ENCODE measurements at regions not wholly inside any gene's neighbourhood (a gene's known extent, or its start where the extent isn't known, plus 50 kb on each side); places are given as distances from the start of the nearest gene placed in this dataset.

DNA sequence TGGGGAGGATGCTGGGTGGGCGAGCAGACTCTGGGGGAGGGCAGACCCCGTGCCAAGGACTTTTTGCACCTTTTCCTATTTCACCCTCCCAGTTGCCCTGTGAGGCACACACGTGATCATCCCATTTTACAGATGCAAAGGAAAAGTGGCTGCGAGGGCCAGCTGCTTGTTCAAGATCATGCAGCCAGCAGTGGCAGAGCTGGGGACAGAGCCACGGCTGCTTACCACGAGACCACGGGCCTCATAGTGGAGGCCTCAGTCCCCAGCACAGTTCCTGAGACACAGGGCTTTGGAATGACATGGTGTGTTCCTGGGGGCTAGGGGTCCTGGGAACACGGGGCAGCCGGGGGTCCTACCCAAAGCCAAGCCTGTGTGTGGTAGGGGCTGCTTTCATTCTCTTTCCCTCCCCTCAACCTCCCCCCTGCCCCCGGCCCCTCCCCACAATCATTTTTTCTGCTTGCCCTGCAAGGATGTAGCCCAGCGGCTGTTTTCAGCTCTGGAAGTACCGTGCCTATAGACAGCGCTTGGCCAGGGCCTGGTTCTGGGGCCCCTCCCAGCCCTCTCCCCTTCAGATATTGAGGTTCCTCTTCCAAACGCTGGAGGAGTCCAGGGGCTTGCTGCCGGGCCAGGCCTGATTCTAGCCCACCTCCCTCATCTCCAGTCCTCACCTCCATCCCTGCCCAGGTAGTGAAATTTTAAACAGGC is 58.5 kb upstream of the IER5L start:
- ATAC-seq, result peak; percentile 63
- TF ChIP-seq ZC3H10 (CRISPR knock-in tag; IDR thresholded peaks at IDR 0.05) (no peak), ZNF70 (CRISPR knock-in tag; IDR thresholded peaks at IDR 0.05) (no peak), ZNF8 (CRISPR knock-in tag; IDR thresholded peaks at IDR 0.05) (no peak), ISL1 (CRISPR knock-in tag; IDR thresholded peaks at IDR 0.05) (no peak), ARNTL (CRISPR knock-in tag; IDR thresholded peaks at IDR 0.05; ENCODE audit: borderline replicate concordance, low read depth) (no peak), SNAI2 (CRISPR knock-in tag; IDR thresholded peaks at IDR 0.05) (no peak), ESRRG (CRISPR knock-in tag; IDR thresholded peaks at IDR 0.05) (no peak)
- TF ChIP-seq, protein P1, sequence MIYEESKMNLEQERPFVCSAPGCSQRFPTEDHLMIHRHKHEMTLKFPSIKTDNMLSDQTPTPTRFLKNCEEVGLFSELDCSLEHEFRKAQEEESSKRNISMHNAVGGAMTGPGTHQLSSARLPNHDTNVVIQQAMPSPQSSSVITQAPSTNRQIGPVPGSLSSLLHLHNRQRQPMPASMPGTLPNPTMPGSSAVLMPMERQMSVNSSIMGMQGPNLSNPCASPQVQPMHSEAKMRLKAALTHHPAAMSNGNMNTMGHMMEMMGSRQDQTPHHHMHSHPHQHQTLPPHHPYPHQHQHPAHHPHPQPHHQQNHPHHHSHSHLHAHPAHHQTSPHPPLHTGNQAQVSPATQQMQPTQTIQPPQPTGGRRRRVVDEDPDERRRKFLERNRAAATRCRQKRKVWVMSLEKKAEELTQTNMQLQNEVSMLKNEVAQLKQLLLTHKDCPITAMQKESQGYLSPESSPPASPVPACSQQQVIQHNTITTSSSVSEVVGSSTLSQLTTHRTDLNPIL (CRISPR knock-in tag; IDR thresholded peaks at IDR 0.05; ENCODE audit: low read depth), result no peak
- TF ChIP-seq, protein P2, sequence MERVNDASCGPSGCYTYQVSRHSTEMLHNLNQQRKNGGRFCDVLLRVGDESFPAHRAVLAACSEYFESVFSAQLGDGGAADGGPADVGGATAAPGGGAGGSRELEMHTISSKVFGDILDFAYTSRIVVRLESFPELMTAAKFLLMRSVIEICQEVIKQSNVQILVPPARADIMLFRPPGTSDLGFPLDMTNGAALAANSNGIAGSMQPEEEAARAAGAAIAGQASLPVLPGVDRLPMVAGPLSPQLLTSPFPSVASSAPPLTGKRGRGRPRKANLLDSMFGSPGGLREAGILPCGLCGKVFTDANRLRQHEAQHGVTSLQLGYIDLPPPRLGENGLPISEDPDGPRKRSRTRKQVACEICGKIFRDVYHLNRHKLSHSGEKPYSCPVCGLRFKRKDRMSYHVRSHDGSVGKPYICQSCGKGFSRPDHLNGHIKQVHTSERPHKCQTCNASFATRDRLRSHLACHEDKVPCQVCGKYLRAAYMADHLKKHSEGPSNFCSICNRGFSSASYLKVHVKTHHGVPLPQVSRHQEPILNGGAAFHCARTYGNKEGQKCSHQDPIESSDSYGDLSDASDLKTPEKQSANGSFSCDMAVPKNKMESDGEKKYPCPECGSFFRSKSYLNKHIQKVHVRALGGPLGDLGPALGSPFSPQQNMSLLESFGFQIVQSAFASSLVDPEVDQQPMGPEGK (CRISPR knock-in tag; IDR thresholded peaks at IDR 0.05; ENCODE audit: borderline replicate concordance), result no peak

DNA sequence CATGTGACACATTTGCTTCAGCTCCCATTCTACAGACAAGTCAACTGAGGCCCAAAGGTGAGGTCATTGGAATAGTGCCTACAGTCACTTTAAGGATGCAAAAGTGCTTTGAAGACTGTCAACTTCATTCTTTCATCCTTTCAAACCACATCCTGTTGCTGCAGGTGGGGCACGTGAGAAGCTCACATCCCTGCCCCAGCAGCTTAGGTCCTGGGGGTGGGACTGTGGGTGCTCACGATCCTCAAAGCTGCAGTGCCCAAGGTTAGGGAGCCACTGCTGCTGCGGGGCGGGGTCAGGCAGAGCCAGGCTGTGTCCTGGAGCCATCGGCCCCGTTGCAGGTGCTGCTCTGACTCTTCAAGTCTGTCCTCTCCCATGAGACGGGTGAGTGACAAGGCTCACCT is 57.9 kb upstream of the IER5L start:
- no peak for TF ChIP-seq BACH2 (CRISPR knock-in tag; IDR thresholded peaks at IDR 0.05; ENCODE audit: borderline replicate concordance)
- no peak for TF ChIP-seq ZNF8 (CRISPR knock-in tag; IDR thresholded peaks at IDR 0.05)
- TF ChIP-seq ZFP3 (CRISPR knock-in tag; IDR thresholded peaks at IDR 0.05), result no peak
- no peak for TF ChIP-seq OSR1 (CRISPR knock-in tag; IDR thresholded peaks at IDR 0.05)
- TF ChIP-seq TCF4 (CRISPR knock-in tag; IDR thresholded peaks at IDR 0.05; ENCODE audit: borderline replicate concordance), result no peak
- TF ChIP-seq, protein P2 (CRISPR knock-in tag; IDR thresholded peaks at IDR 0.05; ENCODE audit: borderline replicate concordance), result no peak
- TF ChIP-seq, protein P3, sequence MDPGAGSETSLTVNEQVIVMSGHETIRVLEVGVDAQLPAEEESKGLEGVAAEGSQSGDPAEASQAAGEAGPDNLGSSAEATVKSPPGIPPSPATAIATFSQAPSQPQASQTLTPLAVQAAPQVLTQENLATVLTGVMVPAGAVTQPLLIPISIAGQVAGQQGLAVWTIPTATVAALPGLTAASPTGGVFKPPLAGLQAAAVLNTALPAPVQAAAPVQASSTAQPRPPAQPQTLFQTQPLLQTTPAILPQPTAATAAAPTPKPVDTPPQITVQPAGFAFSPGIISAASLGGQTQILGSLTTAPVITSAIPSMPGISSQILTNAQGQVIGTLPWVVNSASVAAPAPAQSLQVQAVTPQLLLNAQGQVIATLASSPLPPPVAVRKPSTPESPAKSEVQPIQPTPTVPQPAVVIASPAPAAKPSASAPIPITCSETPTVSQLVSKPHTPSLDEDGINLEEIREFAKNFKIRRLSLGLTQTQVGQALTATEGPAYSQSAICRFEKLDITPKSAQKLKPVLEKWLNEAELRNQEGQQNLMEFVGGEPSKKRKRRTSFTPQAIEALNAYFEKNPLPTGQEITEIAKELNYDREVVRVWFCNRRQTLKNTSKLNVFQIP (CRISPR knock-in tag; IDR thresholded peaks at IDR 0.05; ENCODE audit: borderline replicate concordance, low read depth), result no peak
- TF ChIP-seq TOX (CRISPR knock-in tag; IDR thresholded peaks at IDR 0.05; ENCODE audit: borderline replicate concordance), result no peak
- TF ChIP-seq CSDC2 (CRISPR knock-in tag; IDR thresholded peaks at IDR 0.05), result no peak
- no peak for TF ChIP-seq ISL1 (CRISPR knock-in tag; IDR thresholded peaks at IDR 0.05)
- TF ChIP-seq, protein P4, sequence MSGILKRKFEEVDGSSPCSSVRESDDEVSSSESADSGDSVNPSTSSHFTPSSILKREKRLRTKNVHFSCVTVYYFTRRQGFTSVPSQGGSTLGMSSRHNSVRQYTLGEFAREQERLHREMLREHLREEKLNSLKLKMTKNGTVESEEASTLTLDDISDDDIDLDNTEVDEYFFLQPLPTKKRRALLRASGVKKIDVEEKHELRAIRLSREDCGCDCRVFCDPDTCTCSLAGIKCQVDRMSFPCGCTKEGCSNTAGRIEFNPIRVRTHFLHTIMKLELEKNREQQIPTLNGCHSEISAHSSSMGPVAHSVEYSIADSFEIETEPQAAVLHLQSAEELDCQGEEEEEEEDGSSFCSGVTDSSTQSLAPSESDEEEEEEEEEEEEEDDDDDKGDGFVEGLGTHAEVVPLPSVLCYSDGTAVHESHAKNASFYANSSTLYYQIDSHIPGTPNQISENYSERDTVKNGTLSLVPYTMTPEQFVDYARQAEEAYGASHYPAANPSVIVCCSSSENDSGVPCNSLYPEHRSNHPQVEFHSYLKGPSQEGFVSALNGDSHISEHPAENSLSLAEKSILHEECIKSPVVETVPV (CRISPR knock-in tag; IDR thresholded peaks at IDR 0.05), result no peak
- no peak for ATAC-seq

DNA sequence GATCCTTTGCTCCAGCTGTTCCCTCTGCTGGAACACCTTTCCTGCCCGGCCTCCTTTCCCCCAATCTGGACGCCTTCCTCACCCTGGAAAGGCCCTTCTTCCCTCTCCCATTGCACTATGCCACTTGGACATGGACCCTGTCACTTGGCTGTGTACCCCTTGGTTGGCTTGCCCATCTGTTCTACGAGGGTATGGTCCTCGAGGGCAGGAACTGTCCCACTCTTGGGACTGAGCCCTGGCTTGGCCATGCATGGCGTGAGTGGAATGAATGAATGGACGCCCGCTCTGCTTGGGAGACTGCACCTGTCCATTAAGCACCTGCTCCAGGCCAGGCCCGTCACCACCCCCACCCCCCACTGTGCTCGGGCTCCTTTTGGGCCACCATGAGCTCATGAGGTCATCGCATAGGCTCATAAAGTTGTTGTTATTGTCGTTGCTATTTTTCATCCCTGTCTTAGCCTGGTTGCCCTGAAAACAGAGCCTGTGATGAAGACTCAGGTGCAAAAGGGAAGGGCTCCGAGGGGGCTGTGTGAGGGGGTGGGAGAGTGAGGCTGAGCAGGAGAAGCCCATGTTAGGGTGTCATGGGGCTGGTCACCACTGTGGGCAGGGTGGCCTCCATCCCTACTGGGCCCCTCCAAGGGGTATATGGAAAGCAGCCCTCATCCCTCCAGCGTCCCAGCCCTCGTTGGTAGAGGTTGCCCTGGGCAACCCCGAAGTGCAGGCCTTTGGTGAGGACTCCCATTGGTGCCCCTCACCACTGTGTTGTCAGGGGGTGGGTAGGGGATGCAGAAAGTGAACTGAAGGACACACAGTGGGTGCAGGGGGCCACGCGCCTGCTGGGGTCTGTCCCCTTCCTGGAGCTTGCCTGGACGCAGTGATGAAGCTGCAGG is 57.2 kb upstream of the IER5L start:
- TF ChIP-seq ZNF8 (CRISPR knock-in tag; IDR thresholded peaks at IDR 0.05), result no peak
- TF ChIP-seq SNAI2 (CRISPR knock-in tag; IDR thresholded peaks at IDR 0.05), result no peak
- TF ChIP-seq ZNF565 (CRISPR knock-in tag; conservative IDR thresholded peaks at IDR 0.05; ENCODE audit: low read depth), result no peak
- TF ChIP-seq TCF4 (CRISPR knock-in tag; IDR thresholded peaks at IDR 0.05; ENCODE audit: borderline replicate concordance), result no peak
- TF ChIP-seq ZFP30 (CRISPR knock-in tag; IDR thresholded peaks at IDR 0.05), result no peak
- TF ChIP-seq OSR1 (CRISPR knock-in tag; IDR thresholded peaks at IDR 0.05), result no peak
- TF ChIP-seq PPARA (CRISPR knock-in tag; IDR thresholded peaks at IDR 0.05; ENCODE audit: borderline replicate concordance), result no peak
- TF ChIP-seq RARB (CRISPR knock-in tag; IDR thresholded peaks at IDR 0.05), result no peak
- TF ChIP-seq, protein P2 (CRISPR knock-in tag; IDR thresholded peaks at IDR 0.05; ENCODE audit: borderline replicate concordance), result no peak
- TF ChIP-seq CSDC2 (CRISPR knock-in tag; IDR thresholded peaks at IDR 0.05), result no peak
- TF ChIP-seq, protein P4 (CRISPR knock-in tag; IDR thresholded peaks at IDR 0.05), result no peak
- TF ChIP-seq, protein P3 (CRISPR knock-in tag; IDR thresholded peaks at IDR 0.05; ENCODE audit: borderline replicate concordance, low read depth), result no peak
- TF ChIP-seq ZFP3 (CRISPR knock-in tag; IDR thresholded peaks at IDR 0.05), result no peak
- TF ChIP-seq ZNF70 (CRISPR knock-in tag; IDR thresholded peaks at IDR 0.05), result no peak
- no peak for TF ChIP-seq ARNTL (CRISPR knock-in tag; IDR thresholded peaks at IDR 0.05; ENCODE audit: borderline replicate concordance, low read depth)
- ATAC-seq, result no peak

Data from SK-N-SH treated with all-trans-retinoic acid at 6 μM for 48 hours (cell line).